Gastrocnemius medialis (tissue), 4 donors: ENCODE measurements at regions not wholly inside any gene's neighbourhood (a gene's known extent, or its start where the extent isn't known, plus 50 kb on each side); places are given as distances from the start of the nearest gene placed in this dataset.

ENCODE experiments used
- CTCF ChIP-seq, 5 experiments: fragments of 450-650 bp in 3 of 5; fragments of 200-600 bp in 2 of 5; sonication (generic) in 2 of 5; IDR thresholded peaks in 4 of 5; conservative IDR thresholded peaks in 1 of 5; 1 replicate in 4 of 5; 2 replicates in 1 of 5; pipeline ENCODE4 v1.5.1; 2016 to 2019; ENCODE audit warnings: antibody characterized with exemption in 5 of 5, mild to moderate bottlenecking in 3 of 5, moderate library complexity in 3 of 5
- POLR2A ChIP-seq, 2 donors: fragments of 450-650 bp; IDR thresholded peaks; one replicate each; pipeline ENCODE4 v1.6.1; 2017; ENCODE audit warnings: antibody characterized with exemption in 2 of 2, mild to moderate bottlenecking in 2 of 2, moderate library complexity in 2 of 2

GRCh38 chr2:217636578-217636977 is 366.2 kb downstream of the TNS1 start:
- TF ChIP-seq POLR2A (IDR thresholded peaks at IDR 0.05) = no peak
- TF ChIP-seq CTCF (IDR thresholded peaks at IDR 0.05 in 4 of 5, conservative IDR thresholded peaks at IDR 0.05 in 1 of 5) = no peak
